Esophagus squamous epithelium (tissue), 4 donors: ENCODE measurements at regions not wholly inside any gene's neighbourhood (a gene's known extent, or its start where the extent isn't known, plus 50 kb on each side); places are given as distances from the start of the nearest gene placed in this dataset.

ENCODE experiments used
- CTCF ChIP-seq, 6 experiments: fragments of 450-650 bp in 4 of 6; fragments of 200-600 bp in 2 of 6; sonication (generic) in 2 of 6; IDR thresholded peaks; one replicate each; pipeline ENCODE4 v1.5.1; 2016 to 2019; ENCODE audit warnings: antibody characterized with exemption in 6 of 6, mild to moderate bottlenecking in 4 of 6, moderate library complexity in 4 of 6
- POLR2A ChIP-seq, 4 donors: fragments of 450-650 bp; IDR thresholded peaks; one replicate each; pipeline ENCODE4 v1.6.1; 2017; ENCODE audit warnings: antibody characterized with exemption in 4 of 4, mild to moderate bottlenecking in 4 of 4, moderate library complexity in 3 of 4

GRCh38 chr6:14981960-14982359 is 263.9 kb upstream of the JARID2 start:
- TF ChIP-seq CTCF (IDR thresholded peaks at IDR 0.05) (no peak), POLR2A (IDR thresholded peaks at IDR 0.05) (no peak)
